ENCODE measurements at regions not wholly inside any gene's neighbourhood (a gene's known extent, or its start where the extent isn't known, plus 50 kb on each side); places are given as distances from the start of the nearest gene placed in this dataset.
"Not testable (repeated sequence)": the region's sequence is repeated elsewhere in the genome, so short reads cannot be mapped to it uniquely, and the experiment has no call there.

- DNase-seq, result no peak
Measured at GRCh38 chr11:70551351-70552166, 153.2 kb downstream of the CTTN start.

GRCh38 chr11:70552167-70553150, 154.1 kb downstream of the CTTN start:
- no peak for DNase-seq

DNA sequence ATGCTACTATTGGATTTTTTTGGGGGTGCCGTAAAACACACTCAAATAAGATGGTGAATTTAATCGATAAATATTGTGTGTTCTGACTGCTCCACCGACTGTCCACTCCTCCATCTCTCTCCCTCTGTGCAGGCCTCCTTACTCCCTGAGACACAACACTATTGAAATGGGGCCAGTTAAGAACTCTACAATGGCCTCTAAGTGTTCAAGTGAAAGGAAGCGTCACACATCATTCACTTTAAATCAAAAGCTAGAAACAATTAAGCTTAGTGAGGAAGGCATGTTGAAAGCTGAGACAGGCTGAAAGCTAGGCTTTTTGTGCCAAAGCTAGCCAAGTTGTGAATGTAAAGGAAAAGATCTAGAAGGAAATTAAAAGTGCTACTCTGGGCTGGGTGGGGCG, 156.7 kb downstream of the CTTN start:
- DNase-seq, result no peak

DNA sequence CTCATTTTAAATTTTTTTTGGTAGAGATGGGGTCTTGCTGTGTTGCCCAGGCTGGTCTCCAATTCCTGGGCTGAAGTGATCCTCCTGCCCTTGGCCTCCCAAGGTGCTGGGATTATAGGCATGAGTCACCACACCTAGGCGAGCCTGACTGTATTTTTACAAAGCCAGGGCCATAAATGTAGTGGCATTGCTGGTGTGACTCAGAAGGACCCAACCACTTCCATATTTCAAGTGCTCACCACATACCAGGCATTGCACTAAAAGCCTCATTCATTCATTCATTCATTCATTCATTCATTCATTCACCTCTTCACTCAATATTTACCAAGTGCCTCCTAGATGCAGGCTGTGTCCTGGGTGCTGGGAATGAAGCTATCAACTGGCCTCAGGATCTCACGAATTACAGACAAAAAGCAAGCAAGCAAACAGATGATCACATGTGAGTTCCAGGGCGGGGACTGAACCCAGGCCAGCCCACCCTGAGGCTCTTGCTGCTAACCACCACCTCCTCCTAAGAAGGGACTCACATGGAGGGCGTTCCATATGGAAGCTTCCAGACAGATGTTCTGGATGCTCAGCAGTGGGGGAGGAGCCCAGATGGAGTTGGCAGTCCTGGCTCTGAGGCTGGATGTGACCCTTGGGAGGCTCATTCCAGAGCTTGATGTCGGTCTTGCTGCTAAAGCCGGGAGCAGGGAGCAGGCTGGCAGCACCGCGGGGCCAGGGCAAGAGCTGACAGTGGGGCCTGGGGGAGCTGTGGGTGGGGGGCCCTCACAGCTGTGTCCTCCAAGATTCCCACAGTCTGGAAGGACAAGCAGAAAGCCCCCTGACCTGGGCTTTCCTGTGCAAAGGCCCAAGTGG, 158.8 kb downstream of the CTTN start:
- DNase-seq, result no peak

GRCh38 chr11:70557742-70558485, 159.6 kb downstream of the CTTN start:
- DNase-seq, result no peak

GRCh38 chr11:70558681-70559080, 160.4 kb downstream of the CTTN start:
- DNase-seq, result no peak

GRCh38 chr11:70559516-70559915, 161.2 kb downstream of the CTTN start:
- no peak for DNase-seq

GRCh38 chr11:70560621-70561020, 162.3 kb downstream of the CTTN start:
- DNase-seq, result not testable (repeated sequence)

- DNase-seq, result no peak
Measured at GRCh38 chr11:70566768-70567530, 168.6 kb downstream of the CTTN start.

- DNase-seq, result no peak
Measured at GRCh38 chr11:70567680-70568034, 169.3 kb downstream of the CTTN start.

DNA sequence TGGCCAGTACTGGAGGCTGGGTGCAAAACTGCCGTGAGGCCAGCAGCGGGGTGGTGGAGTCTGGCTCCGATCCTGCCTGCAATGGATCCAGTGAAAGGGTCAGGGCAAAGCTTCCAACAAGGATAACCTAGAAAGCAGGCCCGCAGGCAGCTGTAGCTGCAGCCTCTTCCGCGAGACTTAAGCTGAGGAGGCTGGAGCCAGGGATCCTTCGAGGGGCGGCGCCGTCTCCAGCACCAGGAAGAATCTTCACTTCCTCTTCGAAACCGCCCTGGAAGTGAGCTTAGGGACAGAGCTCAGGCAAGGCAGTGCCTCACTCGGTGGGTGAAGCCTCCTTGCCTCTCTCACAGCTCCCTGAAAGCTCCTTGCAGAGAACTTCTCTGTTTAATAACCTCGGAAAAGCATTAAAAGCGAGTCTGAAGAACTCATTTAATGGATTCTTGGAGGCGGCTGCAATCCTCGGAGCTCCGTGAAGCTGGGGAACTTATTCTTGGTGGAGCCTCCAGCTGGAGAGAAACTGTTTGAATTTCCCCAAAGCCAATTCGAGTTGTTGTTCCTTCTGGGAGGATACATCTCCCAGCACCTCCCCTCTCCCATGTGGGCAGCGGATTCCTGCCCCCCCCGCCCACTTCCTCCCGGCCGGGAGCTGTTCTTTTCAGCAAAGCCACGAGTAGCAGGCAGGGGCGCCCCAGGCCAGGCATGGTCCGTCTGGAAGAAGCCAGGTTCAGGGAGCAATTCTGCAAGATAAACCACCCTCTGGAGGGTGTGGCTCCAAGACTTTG, 169.9 kb downstream of the CTTN start:
- DNase-seq, result no peak

DNA sequence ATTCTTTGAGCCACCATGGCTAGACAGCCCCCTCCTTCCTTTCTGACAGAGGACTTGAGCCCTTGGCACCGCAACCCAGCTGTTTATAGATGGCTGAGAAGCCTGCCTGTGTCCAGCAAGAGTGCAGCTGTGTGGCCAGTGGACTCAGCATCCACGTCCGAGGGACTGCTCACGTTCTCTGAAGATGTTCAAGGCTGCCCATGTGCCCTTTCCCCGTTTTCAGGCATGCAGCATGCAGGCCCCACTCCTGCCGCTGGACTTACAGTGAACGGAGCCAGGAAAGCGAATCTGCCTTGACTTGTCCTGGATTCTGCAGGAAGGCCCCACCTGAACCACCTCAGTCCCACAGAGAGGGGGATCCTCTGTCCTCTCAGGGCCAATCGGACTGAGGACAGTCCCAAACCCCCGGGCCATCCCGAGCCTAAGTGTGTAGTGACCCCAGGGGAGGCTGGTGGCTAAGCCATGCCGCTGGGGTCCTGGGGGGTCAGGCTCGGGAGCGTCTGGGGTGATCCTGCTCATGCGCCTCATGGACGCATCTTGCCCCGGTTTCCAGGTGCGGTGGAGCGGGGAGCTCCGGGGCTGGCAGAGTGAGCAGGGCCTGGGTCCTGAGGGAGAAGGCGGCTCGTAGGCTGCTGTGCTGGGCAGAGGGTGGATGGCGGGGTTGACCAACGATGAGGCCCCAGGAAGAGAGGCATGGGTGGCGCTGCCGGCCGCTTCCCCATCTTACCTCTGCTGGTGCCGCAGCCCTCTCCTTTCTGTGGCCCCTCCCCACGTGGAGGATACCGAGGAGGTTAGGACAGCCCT, 170.7 kb downstream of the CTTN start:
- DNase-seq, result no peak

- DNase-seq, result no peak
Measured at GRCh38 chr11:70569618-70569890, 171.2 kb downstream of the CTTN start.

DNA sequence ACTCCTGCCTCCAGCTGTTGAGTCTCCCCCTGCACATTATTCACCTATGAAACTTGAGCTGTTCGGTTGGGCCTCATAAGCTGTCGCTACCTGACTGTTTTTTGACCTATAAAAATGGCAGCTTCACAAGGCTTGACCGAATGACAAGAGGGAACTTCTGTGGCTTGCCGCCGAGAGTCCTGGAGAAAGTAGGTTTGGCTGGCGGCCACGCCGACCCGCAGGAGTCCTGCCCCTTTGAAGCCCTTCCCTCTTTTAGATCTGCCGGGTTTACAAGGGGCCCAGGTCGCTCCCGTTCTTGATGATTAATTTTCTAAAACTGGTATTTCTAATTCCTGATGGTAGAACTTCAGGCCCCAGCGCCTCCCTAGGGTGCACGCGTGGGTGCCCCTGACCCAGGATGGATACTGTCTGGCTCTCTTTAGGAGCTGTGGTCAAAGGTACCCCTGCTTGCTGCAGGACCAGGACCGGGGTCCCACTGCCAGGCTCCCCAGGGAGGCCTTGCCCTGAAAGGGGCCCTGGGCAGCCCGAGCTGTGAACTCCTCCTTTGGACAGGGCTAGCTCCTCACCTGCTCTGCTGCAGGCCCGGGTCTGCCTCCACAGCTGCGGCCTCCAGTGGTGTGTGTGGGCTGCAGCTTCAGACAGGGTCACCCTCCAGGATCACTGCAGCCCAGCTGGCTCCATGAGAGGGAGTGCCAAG, 171.8 kb downstream of the CTTN start:
- DNase-seq, result no peak

DNA sequence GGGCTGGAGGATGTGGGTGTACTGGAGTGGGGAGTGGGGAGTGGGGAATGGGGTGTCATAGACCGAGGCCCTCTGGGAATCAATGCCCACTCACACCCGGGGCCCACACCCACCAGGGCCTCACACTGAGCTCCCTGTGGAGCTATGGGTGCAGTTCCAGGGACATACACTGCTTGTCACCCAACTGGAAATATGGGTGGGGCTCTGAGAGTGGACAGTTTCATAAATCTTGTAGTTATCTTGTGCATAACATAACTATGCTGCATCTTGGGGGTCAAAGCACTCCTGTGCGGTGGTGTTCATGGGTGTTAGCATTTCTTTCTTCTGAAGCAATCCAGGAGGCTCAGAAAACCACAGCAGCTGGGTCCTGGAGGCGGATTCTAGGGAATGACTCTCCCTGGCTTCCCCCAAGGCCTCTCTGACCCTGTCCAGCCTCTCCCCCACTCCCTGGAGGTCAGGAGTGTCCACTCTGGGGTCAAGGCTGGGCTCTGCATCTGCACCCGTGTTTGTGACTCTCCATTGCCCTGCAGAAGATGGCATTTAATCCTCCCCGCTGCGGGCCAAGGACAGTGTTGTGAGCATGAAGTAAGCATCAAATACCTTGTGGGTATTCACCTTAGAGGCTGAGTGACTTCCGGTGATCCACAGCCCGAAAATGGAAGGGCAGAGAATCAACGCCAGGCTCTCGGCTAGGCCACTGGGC, 172.5 kb downstream of the CTTN start:
- no peak for DNase-seq

GRCh38 chr11:70572974-70573260, 174.6 kb downstream of the CTTN start:
- DNase-seq, result no peak

DNA sequence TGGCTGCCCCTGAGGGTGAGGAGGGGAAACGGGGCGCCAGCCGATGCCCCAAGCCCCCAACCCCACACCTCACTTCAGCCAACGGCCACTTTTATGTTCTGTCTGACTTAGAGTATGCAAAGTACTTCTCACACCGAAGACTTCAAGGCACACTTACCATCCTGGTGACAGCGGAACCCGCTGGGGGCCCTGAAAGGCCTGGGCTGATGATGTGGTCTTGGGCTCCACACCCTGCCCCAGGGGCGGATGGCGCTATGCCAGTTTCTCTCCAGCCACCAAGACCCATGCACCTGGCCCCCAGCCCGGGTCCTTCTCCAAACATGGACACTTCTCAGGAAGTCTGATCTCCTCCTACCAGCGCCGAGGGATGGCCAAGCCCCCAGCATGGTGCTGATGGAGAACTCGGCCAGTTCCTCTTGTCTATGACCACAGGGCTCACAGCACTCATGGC, 175.4 kb downstream of the CTTN start:
- no peak for DNase-seq

GRCh38 chr11:70574725-70575347, 176.5 kb downstream of the CTTN start:
- DNase-seq, result no peak

All from stimulated activated CD4-positive, alpha-beta T cell treated with anti-CD3 and anti-CD28 coated beads, Interleukin-1b, Interleukin-23, amount 100 ng/mL, for 48 hours (primary cell).